ENCODE measurements at regions not wholly inside any gene's neighbourhood (a gene's known extent, or its start where the extent isn't known, plus 50 kb on each side); places are given as distances from the start of the nearest gene placed in this dataset.

DNA sequence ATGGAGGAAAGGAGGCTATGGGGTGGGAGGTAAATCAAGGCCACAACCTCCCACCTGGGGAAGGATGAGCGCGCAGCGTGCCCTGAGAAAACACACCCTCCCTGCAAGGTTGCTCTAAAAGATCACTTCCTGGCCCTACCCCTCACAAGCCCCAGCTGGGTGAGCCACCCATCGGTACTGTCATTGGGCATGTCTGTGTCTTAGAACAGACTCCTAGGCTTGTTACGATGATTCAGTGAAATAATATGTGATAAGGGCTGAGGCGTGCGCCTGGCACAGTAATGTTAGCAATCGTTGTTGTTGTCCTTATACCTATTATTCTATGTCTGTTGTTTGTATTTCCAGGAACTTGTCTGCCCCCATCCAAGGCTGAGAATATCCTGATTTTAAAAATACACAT lies 175.1 kb downstream of the ZFP36L2 start:
- TF ChIP-seq EZH2 (IDR thresholded peaks at IDR 0.05; ENCODE audit: borderline replicate concordance, low read depth, low read length, severe bottlenecking) (no peak), POLR2A (IDR thresholded peaks at IDR 0.05; ENCODE audit: low read depth, low read length) (no peak)

Measured in endothelial cell of umbilical vein (primary cell).